ENCODE measurements at regions not wholly inside any gene's neighbourhood (a gene's known extent, or its start where the extent isn't known, plus 50 kb on each side); places are given as distances from the start of the nearest gene placed in this dataset.

DNA sequence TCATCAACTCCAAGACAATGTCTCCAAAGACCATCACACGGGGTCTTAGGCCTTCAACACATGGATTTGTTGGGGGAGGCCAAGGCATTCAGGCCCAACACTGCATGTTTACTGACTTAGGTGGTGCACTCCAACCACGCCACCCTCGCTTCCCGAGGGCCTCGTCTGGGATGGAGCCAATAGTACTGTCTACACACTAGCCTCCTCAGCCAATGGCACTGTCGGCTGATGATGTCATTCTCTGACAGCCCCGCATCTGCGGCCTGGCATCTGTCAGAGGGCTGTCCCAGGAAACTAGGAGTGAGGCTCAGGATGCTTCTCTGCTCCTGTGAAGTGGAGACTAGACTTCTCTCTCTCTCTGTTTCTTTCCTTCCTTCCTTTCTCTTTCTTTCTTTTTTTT lies 96.6 kb downstream of the TEX26 start:
- TF ChIP-seq POLR2A (IDR thresholded peaks at IDR 0.05) = no peak
- TF ChIP-seq, protein P1, sequence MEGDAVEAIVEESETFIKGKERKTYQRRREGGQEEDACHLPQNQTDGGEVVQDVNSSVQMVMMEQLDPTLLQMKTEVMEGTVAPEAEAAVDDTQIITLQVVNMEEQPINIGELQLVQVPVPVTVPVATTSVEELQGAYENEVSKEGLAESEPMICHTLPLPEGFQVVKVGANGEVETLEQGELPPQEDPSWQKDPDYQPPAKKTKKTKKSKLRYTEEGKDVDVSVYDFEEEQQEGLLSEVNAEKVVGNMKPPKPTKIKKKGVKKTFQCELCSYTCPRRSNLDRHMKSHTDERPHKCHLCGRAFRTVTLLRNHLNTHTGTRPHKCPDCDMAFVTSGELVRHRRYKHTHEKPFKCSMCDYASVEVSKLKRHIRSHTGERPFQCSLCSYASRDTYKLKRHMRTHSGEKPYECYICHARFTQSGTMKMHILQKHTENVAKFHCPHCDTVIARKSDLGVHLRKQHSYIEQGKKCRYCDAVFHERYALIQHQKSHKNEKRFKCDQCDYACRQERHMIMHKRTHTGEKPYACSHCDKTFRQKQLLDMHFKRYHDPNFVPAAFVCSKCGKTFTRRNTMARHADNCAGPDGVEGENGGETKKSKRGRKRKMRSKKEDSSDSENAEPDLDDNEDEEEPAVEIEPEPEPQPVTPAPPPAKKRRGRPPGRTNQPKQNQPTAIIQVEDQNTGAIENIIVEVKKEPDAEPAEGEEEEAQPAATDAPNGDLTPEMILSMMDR (IDR thresholded peaks at IDR 0.05) = no peak
